Body of pancreas (tissue), 4 donors: ENCODE measurements at regions not wholly inside any gene's neighbourhood (a gene's known extent, or its start where the extent isn't known, plus 50 kb on each side); places are given as distances from the start of the nearest gene placed in this dataset.

Experiments
- CTCF ChIP-seq, 7 experiments: fragments of 450-650 bp in 4 of 7; fragments of 200-600 bp in 3 of 7; sonication (generic) in 3 of 7; IDR thresholded peaks; one replicate each; pipeline ENCODE4 v1.5.1; 2016 to 2019; ENCODE audit warnings: antibody characterized with exemption in 7 of 7
- POLR2A ChIP-seq, 3 donors: fragments of 450-650 bp; IDR thresholded peaks; one replicate each; pipeline ENCODE4 v1.6.1; 2016; ENCODE audit warnings: antibody characterized with exemption in 3 of 3, mild to moderate bottlenecking in 2 of 3

- TF ChIP-seq CTCF (IDR thresholded peaks at IDR 0.05) = no peak
- no peak for TF ChIP-seq POLR2A (IDR thresholded peaks at IDR 0.05)
These were observed 213.2 kb downstream of the RBM43 start for GRCh38 chr2:151048331-151049054.
